ENCODE measurements at regions not wholly inside any gene's neighbourhood (a gene's known extent, or its start where the extent isn't known, plus 50 kb on each side); places are given as distances from the start of the nearest gene placed in this dataset.

DNA sequence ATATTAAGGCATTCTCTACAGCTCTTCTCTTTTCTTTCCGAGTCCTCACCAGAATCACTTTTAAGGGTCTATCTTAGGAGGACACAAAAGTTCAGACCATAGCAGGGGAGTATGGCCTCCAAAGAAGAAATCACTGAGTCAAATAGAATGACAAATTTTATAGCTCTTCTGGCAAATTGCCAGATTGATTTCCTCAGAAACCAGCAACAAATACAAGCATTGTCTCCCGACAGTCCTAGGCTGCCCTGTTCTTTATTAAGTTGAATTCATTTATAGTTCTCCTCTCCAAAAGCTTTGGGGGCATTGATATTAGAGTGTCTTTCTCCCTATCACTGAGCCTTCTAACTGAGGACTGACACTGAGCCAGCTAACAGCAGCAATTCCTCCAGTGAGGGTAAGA is 156.4 kb upstream of the FRMD6 start:
- no peak for TF ChIP-seq GATA2 (IDR thresholded peaks at IDR 0.05; ENCODE audit: low read depth, low read length)
- TF ChIP-seq GATA3 (IDR thresholded peaks at IDR 0.05; ENCODE audit: low read depth, low read length) = no peak

Measured in SH-SY5Y (cell line).